ENCODE measurements at regions not wholly inside any gene's neighbourhood (a gene's known extent, or its start where the extent isn't known, plus 50 kb on each side); places are given as distances from the start of the nearest gene placed in this dataset.

GRCh38 chr1:58430421-58431275 lies 115.9 kb downstream of the OMA1 start:
- DNase-seq (ENCODE audit: low read depth): no peak

DNA sequence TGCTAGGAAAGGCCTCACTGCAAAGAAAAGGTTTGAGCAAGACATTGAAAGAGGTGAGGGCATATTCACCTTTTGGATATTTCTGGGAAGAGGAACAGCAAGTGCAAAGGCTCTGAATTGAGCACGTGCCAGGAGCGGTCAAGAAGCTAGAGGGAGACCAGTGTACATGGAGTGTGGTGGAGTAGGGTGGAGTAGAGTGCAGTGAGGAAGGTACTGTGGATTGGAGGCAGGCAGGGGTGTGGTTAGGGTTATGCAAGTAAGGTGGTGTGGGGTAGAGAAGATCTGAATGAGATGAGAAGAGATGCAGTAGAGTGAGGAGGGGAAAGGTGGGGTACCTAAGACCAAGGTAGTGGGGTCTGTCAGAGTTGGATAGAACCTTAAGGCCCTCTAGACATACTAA lies 119.6 kb downstream of the OMA1 start:
- no peak for DNase-seq (ENCODE audit: low read depth)

- no peak for DNase-seq (ENCODE audit: low read depth)
Observed at GRCh38 chr1:58422436-58422835, 124.1 kb downstream of the OMA1 start.

DNA sequence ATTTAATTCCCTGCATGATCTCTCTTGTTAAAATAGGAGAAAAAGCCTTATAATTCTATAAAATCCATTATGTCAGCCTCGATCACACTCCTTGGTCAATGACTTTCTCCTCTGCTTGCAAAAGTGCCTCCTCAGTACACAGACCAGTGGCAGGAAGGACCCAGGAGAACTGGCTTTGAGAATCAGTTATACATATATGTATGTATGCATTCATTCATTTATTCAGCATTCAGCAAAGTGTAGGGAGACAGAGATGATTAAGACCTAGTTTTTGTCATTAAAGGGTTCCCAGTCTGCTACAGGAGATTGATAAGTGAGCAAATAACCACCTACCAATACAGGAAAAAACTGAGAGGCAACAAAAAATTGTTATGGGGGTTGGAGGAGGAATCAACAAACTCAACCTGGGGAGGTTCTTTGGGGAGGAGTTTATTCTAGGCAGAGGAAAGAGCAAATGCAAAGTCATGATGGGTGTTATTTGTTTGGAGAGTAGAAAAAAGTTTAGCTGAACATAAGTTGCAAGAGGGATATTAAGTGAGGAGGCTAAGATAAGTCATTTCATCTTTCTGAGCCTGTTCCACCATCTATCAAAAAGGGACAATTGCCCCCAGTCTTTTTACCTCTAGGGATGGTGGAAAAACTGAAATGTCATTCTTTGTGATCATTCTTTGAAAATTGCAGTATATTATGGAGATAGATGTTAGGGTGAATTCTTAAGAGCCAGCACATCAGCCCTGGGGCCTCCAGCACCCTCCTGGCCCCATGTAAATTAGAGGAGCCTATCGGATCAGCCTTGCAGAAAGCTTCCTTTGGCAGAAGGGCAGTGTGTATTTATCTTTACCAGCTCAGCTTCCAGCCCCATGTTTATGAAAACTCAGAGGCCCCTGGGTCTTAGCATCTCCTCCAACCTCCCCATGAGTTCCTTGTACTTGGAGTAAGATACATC lies 128.0 kb downstream of the OMA1 start:
- no peak for DNase-seq (ENCODE audit: low read depth)

DNA sequence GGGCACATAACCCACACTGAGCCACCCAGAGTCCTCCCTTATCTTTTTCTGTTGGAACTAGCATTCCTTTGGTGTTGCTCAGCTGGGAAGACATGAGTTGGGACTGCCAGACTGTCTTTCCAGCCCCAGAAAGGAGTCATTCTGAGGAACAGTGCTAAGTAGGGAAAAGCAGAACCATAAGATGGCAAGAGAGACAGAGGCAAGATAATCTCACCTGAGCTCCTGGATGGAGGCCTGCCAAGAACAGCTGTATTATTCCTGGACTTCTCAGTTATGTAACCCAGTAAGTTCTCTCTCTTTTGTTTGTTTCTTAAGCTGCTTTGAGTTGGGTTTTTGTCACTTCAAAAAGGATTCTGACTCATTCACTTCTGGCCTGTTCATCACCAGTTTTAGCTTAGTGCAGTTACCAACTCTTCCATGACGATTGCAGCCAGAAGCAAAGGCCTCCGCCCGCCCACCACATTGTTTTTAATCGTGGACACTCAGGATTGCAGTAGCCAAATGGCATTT lies 134.4 kb downstream of the OMA1 start:
- peak; percentile 51 for DNase-seq (ENCODE audit: low read depth)

DNA sequence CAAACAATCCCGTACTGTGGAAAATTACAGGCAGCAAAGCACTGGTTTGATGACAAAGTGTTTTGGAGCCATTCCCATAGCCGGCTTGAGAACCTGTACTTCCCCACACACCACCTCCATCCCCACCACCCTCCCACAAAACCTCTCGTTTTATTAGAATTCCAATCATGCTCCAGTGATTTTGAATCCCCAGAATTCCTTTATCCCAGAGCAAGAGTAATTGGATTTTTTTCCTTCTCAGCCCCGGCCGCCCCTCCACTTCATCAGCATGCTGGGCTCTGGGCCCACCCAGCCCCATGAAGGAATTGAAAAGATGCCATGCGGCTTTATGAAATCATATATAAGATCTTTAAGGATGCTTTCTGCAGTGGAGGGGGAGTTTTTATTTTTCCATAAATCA lies 136.6 kb downstream of the OMA1 start:
- no peak for DNase-seq (ENCODE audit: low read depth)

DNA sequence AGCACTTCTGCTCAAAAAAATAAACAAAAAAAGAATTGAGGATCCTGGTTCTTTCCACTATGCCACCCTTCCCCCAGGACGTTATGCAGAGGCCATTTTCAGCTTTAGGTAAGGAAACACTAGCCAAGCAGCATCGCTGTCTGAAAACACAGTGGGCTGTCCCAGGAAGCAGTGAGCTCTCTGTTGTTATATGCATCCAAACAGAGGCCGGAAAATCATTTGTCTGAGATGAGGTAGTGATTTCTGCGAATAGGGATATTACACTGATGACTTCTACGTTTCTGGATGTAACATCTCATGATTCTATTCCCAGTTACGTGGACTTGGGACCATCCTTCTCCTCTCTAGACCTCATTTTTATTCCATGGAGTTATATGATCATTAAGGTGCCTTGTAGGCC lies 137.2 kb downstream of the OMA1 start:
- no peak for DNase-seq (ENCODE audit: low read depth)

- DNase-seq (ENCODE audit: low read depth): no peak
Observed at GRCh38 chr1:58406301-58407071, 140.0 kb downstream of the OMA1 start.

GRCh38 chr1:58405660-58406059 lies 140.9 kb downstream of the OMA1 start:
- no peak for DNase-seq (ENCODE audit: low read depth)

GRCh38 chr1:58403894-58404293 lies 142.6 kb downstream of the OMA1 start:
- no peak for DNase-seq (ENCODE audit: low read depth)

- peak; percentile 21 for DNase-seq (ENCODE audit: low read depth)
Observed at GRCh38 chr1:58402444-58402843, 144.1 kb downstream of the OMA1 start.

- peak; percentile 5 for DNase-seq (ENCODE audit: low read depth)
Observed at GRCh38 chr1:58401991-58402390, 144.5 kb downstream of the OMA1 start.

GRCh38 chr1:58399176-58399575 lies 147.3 kb downstream of the OMA1 start:
- no peak for DNase-seq (ENCODE audit: low read depth)

- DNase-seq (ENCODE audit: low read depth): no peak
Observed at GRCh38 chr1:58398714-58399113, 147.8 kb downstream of the OMA1 start.

DNA sequence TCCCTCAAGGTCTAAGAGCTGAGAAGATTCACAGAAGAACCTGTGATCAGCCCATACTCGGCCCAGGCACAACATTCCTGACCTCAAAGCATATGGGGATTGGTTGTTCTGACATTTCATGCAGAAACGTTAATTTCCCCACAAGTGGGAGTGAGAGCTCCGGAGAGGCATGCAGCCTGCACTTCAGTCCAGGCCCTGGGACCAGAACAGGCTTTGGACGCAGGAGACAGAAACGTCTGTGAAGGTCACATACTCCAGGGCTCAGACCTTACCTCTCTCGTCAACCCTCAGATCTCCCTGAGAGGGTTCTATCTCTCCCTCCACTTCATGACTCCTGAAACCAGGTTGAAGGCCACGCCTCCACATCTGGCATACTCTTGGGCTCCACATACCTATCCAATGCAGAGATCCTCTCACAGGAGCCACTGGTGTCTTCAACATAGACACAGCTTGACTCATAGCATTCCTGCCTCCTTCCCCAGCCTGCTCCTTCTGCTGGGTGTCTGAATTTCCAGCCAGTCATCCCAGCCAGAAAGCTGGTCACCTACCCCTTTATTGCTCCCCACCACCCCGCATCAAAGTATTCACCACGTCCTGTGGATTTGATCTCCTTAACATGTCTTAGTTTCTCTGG lies 149.2 kb downstream of the OMA1 start:
- DNase-seq (ENCODE audit: low read depth): peak; percentile 73

GRCh38 chr1:58396150-58396549 lies 150.4 kb downstream of the OMA1 start:
- no peak for DNase-seq (ENCODE audit: low read depth)

DNA sequence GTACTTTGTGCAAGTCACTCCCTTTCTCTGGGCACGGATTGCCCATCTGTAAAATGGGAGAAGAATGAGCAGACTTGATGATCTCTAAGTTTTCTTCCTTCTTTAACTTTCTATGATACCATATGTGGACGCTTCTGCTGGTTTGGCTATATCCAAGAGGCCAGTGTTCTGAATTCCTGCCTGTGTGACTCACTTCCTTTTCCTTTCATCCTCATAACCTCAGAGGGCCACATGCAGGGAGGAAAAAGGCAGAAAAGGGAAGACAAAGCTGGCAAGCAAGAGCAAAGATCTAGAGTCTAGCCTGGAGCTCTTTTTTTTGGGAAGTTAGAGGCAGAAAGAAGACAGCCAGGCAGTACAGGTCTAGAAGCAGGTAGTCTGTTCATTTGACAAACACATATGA lies 151.2 kb downstream of the OMA1 start:
- DNase-seq (ENCODE audit: low read depth): peak; percentile 89

GRCh38 chr1:58392083-58392482 lies 154.4 kb downstream of the OMA1 start:
- no peak for DNase-seq (ENCODE audit: low read depth)

- no peak for DNase-seq (ENCODE audit: low read depth)
Observed at GRCh38 chr1:58391514-58391913, 155.0 kb downstream of the OMA1 start.

- DNase-seq (ENCODE audit: low read depth): no peak
Observed at GRCh38 chr1:58391056-58391455, 155.5 kb downstream of the OMA1 start.

GRCh38 chr1:58390091-58390490 lies 156.4 kb downstream of the OMA1 start:
- no peak for DNase-seq (ENCODE audit: low read depth)

GRCh38 chr1:58380345-58380744 lies 166.2 kb downstream of the OMA1 start:
- DNase-seq (ENCODE audit: low read depth): no peak
